GM21576 (cell line): ENCODE measurements at regions not wholly inside any gene's neighbourhood (a gene's known extent, or its start where the extent isn't known, plus 50 kb on each side); places are given as distances from the start of the nearest gene placed in this dataset.
"Not testable (repeated sequence)": the region's sequence is repeated elsewhere in the genome, so short reads cannot be mapped to it uniquely, and the experiment has no call there.

ENCODE experiments used
- ATAC-seq: cut with Tn5 transposase; IDR thresholded peaks from one replicate; pipeline ENCODE4 v1.9.1; 2021; ENCODE audit warnings: mild to moderate bottlenecking, moderate library complexity; ENCODE audit not compliant: unreplicated experiment

GRCh38 chr16:79845734-79846135, 245.2 kb upstream of the MAF start:
- ATAC-seq = no peak

DNA sequence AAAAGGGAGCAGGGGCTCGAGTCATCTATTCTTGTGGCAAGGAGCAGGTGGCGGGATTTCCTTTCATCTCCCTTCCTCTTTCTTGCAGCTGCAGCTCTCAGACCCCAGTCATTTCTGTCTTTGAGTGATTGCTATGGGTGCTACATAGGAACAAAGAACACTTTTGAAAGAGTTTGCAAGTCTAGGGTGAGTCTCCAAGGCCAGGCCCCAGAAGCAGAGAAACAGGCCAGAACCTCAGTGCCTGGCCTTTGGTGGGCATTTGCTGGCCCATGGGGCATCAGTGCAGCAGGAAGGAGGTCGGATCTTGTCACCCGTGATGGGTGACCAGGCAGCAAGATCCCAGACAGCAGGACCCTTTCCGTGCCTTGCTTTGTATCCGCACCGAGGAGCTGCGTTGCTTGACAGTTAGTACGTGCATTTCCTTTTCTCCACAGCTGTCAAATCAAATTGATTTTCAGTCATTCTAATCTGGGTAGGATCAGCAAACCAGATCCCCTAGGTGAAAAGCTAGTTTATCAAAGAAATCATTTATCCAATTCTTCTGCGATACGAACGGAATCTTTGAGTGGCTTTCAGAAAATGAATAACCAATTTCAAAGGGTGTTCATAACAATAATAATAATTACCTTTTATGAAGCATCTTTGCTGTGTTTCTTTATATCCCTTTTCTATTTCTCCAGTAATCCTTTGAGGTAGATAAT, 244.6 kb upstream of the MAF start:
- peak; percentile 93 for ATAC-seq

DNA sequence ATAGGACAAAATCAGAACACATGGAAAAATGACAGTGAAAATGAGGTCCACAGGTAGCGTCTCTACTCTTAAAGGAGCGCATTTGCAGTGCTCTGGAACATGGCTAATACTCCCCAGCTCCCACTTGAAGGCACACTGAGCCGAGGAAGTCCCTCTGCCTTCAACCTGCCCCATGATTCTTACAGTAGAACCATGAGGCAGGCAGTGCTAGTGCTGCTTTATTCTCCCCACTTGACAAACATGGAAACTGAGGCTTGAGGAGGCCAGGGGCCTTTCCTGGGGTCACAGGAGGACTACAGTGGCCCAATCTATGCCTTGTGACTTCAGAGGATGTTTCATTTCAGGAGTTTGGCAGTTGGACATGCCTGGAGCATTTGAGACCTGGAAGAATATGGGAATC, 244.1 kb upstream of the MAF start:
- no peak for ATAC-seq

DNA sequence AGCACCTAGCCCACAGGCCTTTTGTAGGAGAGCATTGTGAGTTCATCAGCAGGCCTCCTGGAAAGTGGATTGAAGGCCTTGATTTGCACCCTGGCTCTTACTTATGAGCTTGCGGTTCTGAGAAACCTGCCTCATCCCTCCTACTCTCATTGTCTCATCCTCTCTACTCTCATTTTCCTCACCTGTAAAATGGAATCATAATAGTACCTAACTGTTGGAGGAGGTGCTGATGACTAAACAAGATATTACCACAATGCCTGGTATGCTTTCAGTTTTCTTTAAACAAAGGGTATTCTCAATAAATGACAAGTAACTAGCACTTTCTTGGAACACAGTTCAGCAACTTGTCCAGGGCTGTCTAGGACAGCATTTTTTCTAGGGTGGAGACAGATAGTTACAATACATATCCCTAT, 243.1 kb upstream of the MAF start:
- ATAC-seq = no peak

GRCh38 chr16:79843145-79843544, 242.6 kb upstream of the MAF start:
- no peak for ATAC-seq

- no peak for ATAC-seq
These were observed 241.7 kb upstream of the MAF start for GRCh38 chr16:79842197-79842596.

DNA sequence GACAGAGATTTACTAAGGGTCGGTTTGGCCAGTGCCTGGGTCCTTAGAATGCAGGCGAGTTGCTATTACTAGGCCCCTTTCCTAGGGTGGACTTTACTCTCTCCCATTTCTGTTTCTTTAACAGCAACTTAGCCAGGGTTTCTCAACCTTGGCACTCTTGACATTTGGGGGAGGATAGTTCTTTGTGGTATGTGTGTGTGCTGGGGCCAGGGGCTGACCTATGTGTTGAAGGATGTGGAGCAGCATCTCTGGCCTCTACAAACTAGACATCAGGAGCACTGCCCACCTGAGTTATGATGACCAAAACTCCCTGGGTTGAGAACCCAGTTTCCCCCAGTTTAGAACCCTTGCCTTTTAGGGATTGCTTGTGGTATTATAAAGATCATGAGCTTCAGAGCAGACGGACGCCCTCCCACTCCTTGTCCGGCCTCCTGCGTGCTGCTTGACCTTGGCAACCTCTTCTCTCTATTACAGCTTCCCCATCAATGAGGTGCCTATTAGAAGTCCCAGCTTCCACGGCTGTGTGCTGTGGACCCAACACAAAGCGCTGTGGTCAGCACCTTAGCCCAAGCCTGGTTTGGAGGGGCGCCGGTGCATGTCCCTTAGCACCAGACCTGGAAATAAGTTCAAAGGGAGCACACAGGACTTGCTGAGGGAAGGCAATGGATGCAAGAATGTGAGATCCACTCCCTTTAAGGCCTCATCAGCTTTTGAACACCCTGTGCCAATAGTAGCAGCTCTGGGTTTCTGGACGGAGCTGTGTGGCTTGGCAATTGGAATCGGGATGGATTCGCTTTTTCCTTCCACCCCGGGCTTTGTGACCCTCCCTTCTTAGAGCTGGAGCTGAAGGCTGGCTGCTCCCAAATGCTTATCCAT, 239.2 kb upstream of the MAF start:
- ATAC-seq = no peak

DNA sequence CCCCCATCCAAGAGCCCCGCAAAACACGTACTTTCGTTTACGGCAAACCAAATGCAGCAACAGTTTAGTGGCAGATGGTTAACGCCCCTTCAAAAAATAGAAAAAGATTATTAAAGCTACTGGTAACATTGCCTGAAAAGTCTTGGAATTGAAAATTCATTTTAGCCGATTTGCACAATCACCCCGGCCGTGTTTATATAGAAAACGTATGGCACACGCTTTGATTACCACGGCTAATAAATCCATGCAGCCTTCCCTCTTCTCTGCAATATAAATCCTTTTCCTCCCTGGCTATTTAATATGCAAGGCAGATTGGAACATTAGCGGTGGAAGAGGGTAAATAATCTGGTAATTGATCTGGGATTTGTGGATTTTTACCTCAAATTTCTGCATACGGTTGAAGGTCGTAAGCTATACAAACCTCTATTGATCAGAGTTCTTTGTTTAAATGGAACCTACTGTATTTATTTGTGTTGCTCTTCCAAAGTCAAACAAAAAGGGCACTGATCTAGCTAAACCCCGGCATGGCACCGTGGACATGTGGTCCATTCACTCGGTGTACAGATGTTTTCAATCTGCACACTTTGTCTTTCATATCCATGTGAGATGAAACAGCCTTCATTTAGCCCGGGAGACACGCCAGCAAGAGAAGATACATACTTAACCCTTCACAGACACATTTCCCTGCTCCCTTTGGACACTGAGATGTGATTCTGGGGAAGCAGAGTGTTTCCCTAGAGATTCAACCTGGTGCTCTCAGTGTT, 238.1 kb upstream of the MAF start:
- ATAC-seq = no peak

DNA sequence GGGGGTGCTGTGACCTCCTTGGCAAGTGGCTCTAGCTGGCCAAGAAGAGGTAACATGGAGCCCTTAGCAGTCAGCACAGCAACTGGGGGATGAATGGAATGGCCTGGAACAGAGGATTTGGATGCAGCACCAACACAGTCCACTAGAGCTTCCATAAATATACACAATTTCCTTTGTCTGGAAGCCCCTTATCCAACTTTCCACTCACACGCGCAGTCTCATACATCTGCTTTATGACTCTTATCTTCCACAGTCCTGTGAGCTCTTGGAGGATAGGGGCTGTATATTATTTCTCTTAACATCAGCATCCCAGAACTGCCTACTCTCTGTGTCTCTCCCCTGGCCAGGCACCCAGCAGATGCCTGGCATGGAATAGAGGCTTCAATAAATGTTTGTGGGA, 235.6 kb upstream of the MAF start:
- ATAC-seq = no peak

- ATAC-seq = no peak
These were observed 234.7 kb upstream of the MAF start for GRCh38 chr16:79835194-79835593.

GRCh38 chr16:79834720-79835119, 234.2 kb upstream of the MAF start:
- ATAC-seq = no peak

GRCh38 chr16:79834003-79834402, 233.5 kb upstream of the MAF start:
- not testable (repeated sequence) for ATAC-seq

DNA sequence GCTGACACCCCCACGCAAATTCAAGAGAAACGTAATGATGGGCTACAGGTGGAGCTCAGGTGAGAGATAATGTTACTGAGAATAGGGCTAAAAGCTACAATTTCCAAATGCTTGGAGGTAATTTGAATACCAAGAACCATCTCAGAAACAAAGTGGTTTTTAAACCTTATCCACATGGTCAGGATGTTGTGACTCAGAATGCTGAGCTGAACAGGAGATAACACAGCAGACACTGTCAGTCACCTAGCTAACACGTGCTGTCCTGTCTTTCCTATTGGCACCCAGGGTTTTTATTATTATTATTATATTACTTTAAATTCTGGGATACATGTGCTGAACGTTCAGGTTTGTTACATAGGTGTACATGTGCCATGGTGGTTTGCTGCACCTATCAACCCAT, 233.0 kb upstream of the MAF start:
- ATAC-seq = no peak

GRCh38 chr16:79826732-79827475, 226.4 kb upstream of the MAF start:
- ATAC-seq = no peak

GRCh38 chr16:79825002-79825401, 224.5 kb upstream of the MAF start:
- no peak for ATAC-seq

GRCh38 chr16:79823639-79824038, 223.1 kb upstream of the MAF start:
- ATAC-seq = no peak

GRCh38 chr16:79821911-79822310, 221.4 kb upstream of the MAF start:
- ATAC-seq = no peak

DNA sequence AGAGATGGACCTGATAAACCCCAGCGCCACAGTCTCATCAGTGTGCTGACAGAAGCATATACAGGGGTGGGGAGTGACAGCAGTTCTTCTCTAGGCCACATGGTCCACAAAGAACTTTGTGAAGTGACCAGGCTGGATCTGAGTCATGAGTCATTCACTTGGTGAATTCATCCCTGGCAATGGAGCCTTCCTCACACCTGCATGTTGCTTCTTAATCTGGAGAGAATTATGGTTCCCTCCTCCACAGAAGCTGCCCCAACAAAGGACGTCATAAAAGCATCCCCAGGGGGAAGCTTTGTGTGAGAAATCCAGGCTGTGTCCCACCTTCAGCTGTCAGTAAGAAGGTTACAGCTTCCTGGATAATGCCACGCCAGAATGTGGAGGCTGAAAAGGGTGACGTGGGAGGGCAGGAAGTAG, 215.6 kb upstream of the MAF start:
- no peak for ATAC-seq

GRCh38 chr16:79815049-79815448, 214.5 kb upstream of the MAF start:
- no peak for ATAC-seq

- ATAC-seq = no peak
These were observed 213.6 kb upstream of the MAF start for GRCh38 chr16:79814124-79814523.

DNA sequence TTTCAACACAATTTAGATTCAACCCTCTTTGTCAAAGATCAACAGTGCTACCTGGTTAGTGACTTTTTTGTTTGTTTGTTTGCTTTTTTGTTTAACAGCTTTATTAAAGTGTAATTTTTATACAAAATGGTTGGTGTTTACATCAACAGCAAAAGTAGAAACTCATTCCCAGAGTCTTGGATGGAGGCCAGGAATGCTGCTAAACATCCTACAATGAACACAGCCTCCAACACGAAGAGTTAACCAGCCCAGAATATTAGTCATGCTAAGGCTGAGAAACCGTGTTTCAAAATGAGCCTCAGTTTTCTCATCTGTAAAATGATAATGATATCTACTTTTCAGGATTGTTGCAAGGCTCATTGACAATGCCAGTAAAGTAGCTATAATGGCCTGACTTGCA, 211.0 kb upstream of the MAF start:
- ATAC-seq = no peak
